ENCODE measurements at regions not wholly inside any gene's neighbourhood (a gene's known extent, or its start where the extent isn't known, plus 50 kb on each side); places are given as distances from the start of the nearest gene placed in this dataset.

DNA sequence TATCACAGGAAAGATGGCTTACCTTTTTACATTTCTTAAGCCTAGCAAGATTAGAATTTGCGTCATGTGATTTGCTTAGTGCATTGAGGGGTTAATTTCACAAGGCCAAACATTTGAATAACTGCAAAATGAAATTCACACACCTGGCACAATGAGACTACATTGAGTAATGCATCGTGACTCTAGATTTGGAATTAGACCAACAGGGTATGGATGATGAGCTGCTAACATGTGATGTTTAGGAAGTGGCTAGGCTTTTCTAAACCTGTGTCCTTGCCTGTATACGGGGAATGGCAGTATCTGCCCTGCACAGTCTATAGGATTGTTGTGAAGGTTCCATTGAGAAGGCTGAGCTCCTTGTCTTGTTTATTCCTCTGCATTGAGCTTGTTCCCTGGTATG, 160.1 kb downstream of the MFSD1 start:
- Histone ChIP-seq H3K36me3 (no peaks in the 10 kb centered on the region), H3K4me3 (no peak overlapping the region), H3K9me3 (peaks cover 0 to 2% (median 0%) of the 10 kb centered on the region in 11 donors), H3K4me1 (no peaks in the 10 kb centered on the region), H3K27me3 (no peaks in the 10 kb centered on the region), H3K27ac (no peak overlapping the region)
- TF ChIP-seq, protein P1, sequence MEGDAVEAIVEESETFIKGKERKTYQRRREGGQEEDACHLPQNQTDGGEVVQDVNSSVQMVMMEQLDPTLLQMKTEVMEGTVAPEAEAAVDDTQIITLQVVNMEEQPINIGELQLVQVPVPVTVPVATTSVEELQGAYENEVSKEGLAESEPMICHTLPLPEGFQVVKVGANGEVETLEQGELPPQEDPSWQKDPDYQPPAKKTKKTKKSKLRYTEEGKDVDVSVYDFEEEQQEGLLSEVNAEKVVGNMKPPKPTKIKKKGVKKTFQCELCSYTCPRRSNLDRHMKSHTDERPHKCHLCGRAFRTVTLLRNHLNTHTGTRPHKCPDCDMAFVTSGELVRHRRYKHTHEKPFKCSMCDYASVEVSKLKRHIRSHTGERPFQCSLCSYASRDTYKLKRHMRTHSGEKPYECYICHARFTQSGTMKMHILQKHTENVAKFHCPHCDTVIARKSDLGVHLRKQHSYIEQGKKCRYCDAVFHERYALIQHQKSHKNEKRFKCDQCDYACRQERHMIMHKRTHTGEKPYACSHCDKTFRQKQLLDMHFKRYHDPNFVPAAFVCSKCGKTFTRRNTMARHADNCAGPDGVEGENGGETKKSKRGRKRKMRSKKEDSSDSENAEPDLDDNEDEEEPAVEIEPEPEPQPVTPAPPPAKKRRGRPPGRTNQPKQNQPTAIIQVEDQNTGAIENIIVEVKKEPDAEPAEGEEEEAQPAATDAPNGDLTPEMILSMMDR (IDR thresholded peaks at IDR 0.05) = no peak
- no peak for ATAC-seq
- intact Hi-C loops (cut with DNase I) = no loop called here
- WGBS, 2 donors = 71% methylated on average over 3 of the region's 3 CpGs
- DNase-seq = no peak

DNA sequence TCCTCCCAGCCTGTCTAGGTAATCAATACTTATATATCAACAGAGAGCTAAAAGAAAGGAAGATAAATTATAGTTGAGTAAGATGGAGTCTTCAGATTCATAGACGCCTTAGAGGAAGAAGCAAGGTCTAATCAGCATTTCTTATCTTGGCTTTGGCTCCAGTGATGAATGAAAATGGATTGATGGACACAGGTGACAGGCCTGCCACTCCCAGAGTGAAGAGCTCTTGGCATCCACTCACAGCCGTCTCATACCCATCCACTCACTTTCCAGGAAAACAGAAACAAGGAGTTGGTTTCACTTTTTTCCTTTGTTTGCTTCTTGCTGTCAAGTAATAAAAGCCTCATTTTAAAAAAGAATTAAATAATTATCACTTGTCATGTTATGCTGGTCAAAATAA, 168.2 kb downstream of the MFSD1 start:
- Histone ChIP-seq H3K27ac (no peak overlapping the region), H3K27me3 (no peaks in the 10 kb centered on the region), H3K4me1 (no peaks in the 10 kb centered on the region), H3K36me3 (no peaks in the 10 kb centered on the region), H3K4me3 (no peak overlapping the region), H3K9me3 (no peaks in the 10 kb centered on the region)
- no peak for ATAC-seq
- WGBS, 2 donors = 44 to 57% methylated on average over 2 of the region's 2 CpGs
- intact Hi-C loops (cut with DNase I) = no loop called here
- TF ChIP-seq, protein P1 (IDR thresholded peaks at IDR 0.05) = no peak
- DNase-seq = no peak

DNA sequence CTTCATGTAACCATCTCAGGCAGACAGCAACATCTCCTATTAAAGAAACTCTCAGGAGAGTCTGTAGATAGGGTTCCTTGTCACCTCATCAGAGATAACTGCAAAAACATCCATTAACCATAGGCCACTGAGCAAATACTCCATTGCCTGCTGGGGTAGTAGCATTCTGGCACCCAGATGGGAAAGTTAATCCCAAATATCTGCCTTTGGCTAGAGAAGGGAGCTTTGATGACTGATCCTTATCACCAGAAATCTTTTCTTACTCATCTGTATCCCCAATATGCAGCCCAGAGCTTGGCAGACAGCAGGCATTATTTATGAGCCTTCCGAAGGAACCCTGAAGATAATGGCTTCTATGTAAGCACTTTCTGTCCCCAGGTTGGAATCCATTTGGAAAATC, 173.1 kb downstream of the MFSD1 start:
- intact Hi-C loops (cut with DNase I) = no loop called here
- no peak for ATAC-seq
- no peak for DNase-seq
- no peak overlapping the region for H3K27ac ChIP-seq
- H3K4me3 ChIP-seq = no peak overlapping the region
- no peaks in the 10 kb centered on the region for H3K36me3 ChIP-seq
- TF ChIP-seq, protein P1 (IDR thresholded peaks at IDR 0.05) = no peak
- no peaks in the 10 kb centered on the region for H3K9me3 ChIP-seq
- no peaks in the 10 kb centered on the region for H3K27me3 ChIP-seq
- 76 to 81% methylated on average over 1 of the region's 1 CpG for WGBS, 2 donors
- no peaks in the 10 kb centered on the region for H3K4me1 ChIP-seq

DNA sequence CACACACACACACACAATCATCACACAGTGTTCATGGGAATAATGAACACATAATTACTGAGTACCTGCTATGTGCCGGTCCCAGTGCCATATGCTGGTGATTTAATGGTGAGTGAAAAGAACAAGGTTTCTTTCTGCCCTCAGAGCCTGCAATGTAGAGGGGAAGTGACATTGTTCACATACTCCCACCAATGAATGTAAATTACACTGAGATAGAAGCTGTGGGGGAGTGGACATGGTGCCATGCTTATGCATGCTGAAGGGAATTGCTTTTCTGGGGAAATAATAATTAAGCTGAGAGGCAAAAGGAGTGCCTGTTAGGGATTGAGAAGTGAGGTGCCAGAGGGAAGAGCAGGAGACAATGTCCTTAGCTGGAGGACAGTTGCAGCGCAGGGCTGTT, 175.1 kb downstream of the MFSD1 start:
- ATAC-seq (no peak), DNase-seq (no peak)
- H3K27ac ChIP-seq = no peak overlapping the region
- H3K4me1 ChIP-seq = no peaks in the 10 kb centered on the region
- TF ChIP-seq, protein P1 (IDR thresholded peaks at IDR 0.05) = no peak
- H3K9me3 ChIP-seq = peaks cover 0 to 11% (median 0%) of the 10 kb centered on the region in 11 donors
- no peaks in the 10 kb centered on the region for H3K27me3 ChIP-seq
- H3K4me3 ChIP-seq = no peak overlapping the region
- intact Hi-C loops (cut with DNase I) = no loop called here
- WGBS, 2 donors = 87 to 90% methylated on average over 2 of the region's 2 CpGs
- H3K36me3 ChIP-seq = no peaks in the 10 kb centered on the region

DNA sequence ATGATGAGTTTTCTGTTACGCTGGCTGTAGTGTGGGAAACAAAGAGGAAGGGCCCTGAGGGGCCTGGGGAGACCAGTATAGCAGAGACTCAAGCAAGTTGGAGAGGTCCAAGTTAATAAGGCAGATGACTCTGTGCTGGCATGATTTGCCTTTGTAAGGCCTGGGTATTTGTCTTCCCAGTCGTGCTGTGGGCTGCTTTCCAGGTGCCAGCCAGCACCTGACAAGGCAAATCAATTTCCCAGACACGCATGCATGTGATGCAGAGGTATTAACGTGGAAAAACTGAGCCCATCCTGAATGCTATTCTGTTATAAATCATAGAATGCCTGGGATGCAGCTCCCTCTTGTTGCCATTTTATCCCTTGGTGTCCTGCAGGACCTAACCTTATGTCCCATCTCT, 175.6 kb downstream of the MFSD1 start:
- intact Hi-C loops (cut with DNase I) = no loop called here

More for the DNA sequence above, 175.6 kb downstream of the MFSD1 start:
- TF ChIP-seq, protein P1 (IDR thresholded peaks at IDR 0.05) = no peak
- Histone ChIP-seq H3K4me1 (no peaks in the 10 kb centered on the region), H3K9me3 (peaks cover 0 to 11% (median 0%) of the 10 kb centered on the region in 11 donors), H3K27ac (no peak overlapping the region), H3K27me3 (no peaks in the 10 kb centered on the region), H3K4me3 (no peak overlapping the region), H3K36me3 (no peaks in the 10 kb centered on the region)
- 65 to 68% methylated on average over 4 of the region's 4 CpGs for WGBS, 2 donors
- DNase-seq (no peak), ATAC-seq (no peak)
